CD4-positive, alpha-beta memory T cell (primary cell): ENCODE measurements at regions not wholly inside any gene's neighbourhood (a gene's known extent, or its start where the extent isn't known, plus 50 kb on each side); places are given as distances from the start of the nearest gene placed in this dataset.
"Not testable (repeated sequence)": the region's sequence is repeated elsewhere in the genome, so short reads cannot be mapped to it uniquely, and the experiment has no call there.

ENCODE experiments used
- CTCF ChIA-PET: fragments of 350-600 bp; sonication (Branson Sonifier 250); formaldehyde crosslinking; loops from one replicate; lab custom pipeline; 2021; ENCODE audit warnings: inconsistent platforms; ENCODE audit not compliant: partially characterized antibody; lab: Charles Lee
- POLR2A ChIA-PET: fragments of 350-600 bp; sonication (Branson Sonifier 250); formaldehyde crosslinking; loops from one replicate; lab custom pipeline; 2021; ENCODE audit not compliant: partially characterized antibody; lab: Charles Lee
- DNase-seq, 5 donors: peaks; one replicate each; pipeline versions ENCODE4 v3.0.0 to v3.0.0-alpha.2; 2020 to 2022; ENCODE audit warnings: mixed read lengths in 1 of 5
- H3K27ac ChIP-seq: one replicate; pipeline ENCODE4 v1.7.0; 2013; ENCODE audit warnings: low read depth, low read length
- H3K27me3 ChIP-seq: 2 replicates; pipeline ENCODE4 v1.7.0; 2013; ENCODE audit warnings: mild to moderate bottlenecking, low read length, moderate library complexity; ENCODE audit not compliant: insufficient read depth
- H3K36me3 ChIP-seq: 2 replicates; pipeline ENCODE4 v1.7.0; 2013; ENCODE audit warnings: mild to moderate bottlenecking, low read length, moderate library complexity; ENCODE audit not compliant: insufficient read depth
- H3K4me1 ChIP-seq: 2 replicates; pipeline ENCODE4 v1.7.0; 2013; ENCODE audit warnings: mild to moderate bottlenecking, low read length, moderate library complexity; ENCODE audit not compliant: insufficient read depth
- H3K4me3 ChIP-seq, 2 donors: one replicate each; pipeline ENCODE4 v1.7.0; 2013; ENCODE audit warnings: low read length in 2 of 2, mild to moderate bottlenecking in 1 of 2
- H3K9me3 ChIP-seq, 2 donors: one replicate each; pipeline ENCODE4 v1.7.0; 2013; ENCODE audit warnings: low read length in 2 of 2, control low read depth in 1 of 2; ENCODE audit not compliant: control insufficient read depth in 1 of 2
- H3K27ac Mint-ChIP-seq, 7 donors: one replicate each; pipeline ENCODE4 v1.8.0; 2020 to 2021; ENCODE audit warnings: mixed read lengths in 7 of 7, mild to moderate bottlenecking in 6 of 7, inconsistent platforms in 3 of 7, moderate library complexity in 3 of 7
- H3K27me3 Mint-ChIP-seq, 2 donors: one replicate each; pipeline ENCODE4 v1.8.0; 2020 to 2021; ENCODE audit warnings: mixed read lengths in 2 of 2
- H3K36me3 Mint-ChIP-seq, 2 donors: one replicate each; pipeline ENCODE4 v1.8.0; 2020 to 2021; ENCODE audit warnings: mixed read lengths in 2 of 2, inconsistent platforms in 1 of 2, mild to moderate bottlenecking in 1 of 2
- H3K4me1 Mint-ChIP-seq, 4 donors: one replicate each; pipeline ENCODE4 v1.8.0; 2020 to 2021; ENCODE audit warnings: mixed read lengths in 4 of 4, mild to moderate bottlenecking in 1 of 4
- H3K4me3 Mint-ChIP-seq, 8 donors: one replicate each; pipeline ENCODE4 v1.8.0; 2020 to 2021; ENCODE audit warnings: mixed read lengths in 8 of 8, mild to moderate bottlenecking in 7 of 8, moderate library complexity in 6 of 8, inconsistent platforms in 3 of 8
- H3K9me3 Mint-ChIP-seq, 8 donors: one replicate each; pipeline ENCODE4 v1.8.0; 2020 to 2021; ENCODE audit warnings: mixed read lengths in 8 of 8, mild to moderate bottlenecking in 5 of 8, inconsistent platforms in 3 of 8, moderate library complexity in 1 of 8
- intact Hi-C: fragments of 100-400 bp; cut with micrococcal nuclease; formaldehyde crosslinking; loops from one replicate; pipeline ENCODE4 v1.15.1; 2023

DNA sequence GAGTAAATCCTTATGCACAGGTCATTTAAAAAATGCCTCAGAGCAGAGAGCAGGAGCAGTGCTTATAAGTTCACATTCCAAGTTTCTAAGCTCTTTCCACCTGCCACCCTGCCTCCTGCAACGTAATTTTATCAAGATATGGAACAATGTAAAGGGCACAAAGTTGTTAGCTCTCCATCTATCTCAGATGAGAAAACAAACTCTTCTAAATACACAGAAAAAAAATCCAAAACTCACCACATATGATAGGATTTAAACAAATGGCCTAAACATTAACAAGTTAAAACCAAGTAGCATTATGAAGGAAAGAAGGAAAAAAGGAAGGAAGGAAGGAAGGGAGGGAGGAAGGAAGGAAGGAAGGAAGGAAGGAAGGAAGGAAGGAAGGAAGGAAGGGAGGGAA is 1132.8 kb downstream of the GRM8 start:
- H3K27me3 ChIP-seq = no peaks in the 10 kb centered on the region
- H3K27me3 Mint-ChIP-seq = no peaks in the 10 kb centered on the region
- H3K4me3 ChIP-seq = no peak overlapping the region
- H3K9me3 Mint-ChIP-seq = peaks cover 0 to 20% (median 9%) of the 10 kb centered on the region in 8 donors
- intact Hi-C loops = no loop called here
- no peaks in the 10 kb centered on the region for H3K9me3 ChIP-seq
- no peaks in the 10 kb centered on the region for H3K36me3 ChIP-seq
- no peak overlapping the region for H3K4me3 Mint-ChIP-seq
- CTCF ChIA-PET = no interaction called here
- no peaks in the 10 kb centered on the region for H3K36me3 Mint-ChIP-seq
- no peak for DNase-seq
- H3K27ac ChIP-seq = no peak overlapping the region
- no peaks in the 10 kb centered on the region for H3K4me1 ChIP-seq
- no peak overlapping the region for H3K27ac Mint-ChIP-seq
- H3K4me1 Mint-ChIP-seq = no peaks in the 10 kb centered on the region
- POLR2A ChIA-PET = no interaction called here

DNA sequence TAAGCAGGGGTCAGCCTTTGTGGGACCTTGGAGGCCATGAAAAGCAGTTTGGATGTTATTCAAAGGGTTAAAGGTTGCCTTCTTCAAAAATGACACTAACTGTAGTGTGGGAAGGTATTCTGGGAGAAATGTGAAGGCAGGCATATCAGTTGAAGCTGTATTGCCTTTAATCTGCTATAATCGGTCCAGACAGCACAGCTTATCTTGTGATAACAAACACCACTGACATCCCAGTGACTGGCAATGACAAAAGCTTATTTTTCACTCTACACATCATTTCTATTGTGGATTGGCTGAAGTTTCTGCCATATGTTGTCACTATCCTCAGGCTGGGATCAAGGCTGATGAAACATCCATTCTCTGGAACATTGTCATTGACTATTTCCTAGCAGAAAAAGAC is 1149.2 kb downstream of the GRM8 start:
- no peaks in the 10 kb centered on the region for H3K27me3 ChIP-seq
- no peak overlapping the region for H3K27ac ChIP-seq
- H3K4me1 ChIP-seq = no peaks in the 10 kb centered on the region
- H3K36me3 Mint-ChIP-seq = no peaks in the 10 kb centered on the region
- H3K36me3 ChIP-seq = no peaks in the 10 kb centered on the region
- no peak overlapping the region for H3K4me3 ChIP-seq
- H3K9me3 Mint-ChIP-seq = peaks cover 4 to 20% (median 9%) of the 10 kb centered on the region in 8 donors
- no peaks in the 10 kb centered on the region for H3K27me3 Mint-ChIP-seq
- ChIA-PET CTCF (no interaction called here), POLR2A (no interaction called here)
- H3K9me3 ChIP-seq = no peaks in the 10 kb centered on the region
- no peaks in the 10 kb centered on the region for H3K4me1 Mint-ChIP-seq
- no peak overlapping the region for H3K4me3 Mint-ChIP-seq
- intact Hi-C loops = no loop called here
- H3K27ac Mint-ChIP-seq = no peak overlapping the region
- DNase-seq = no peak

GRCh38 chr7:126083014-126083413 is 1153.4 kb upstream of the POT1 start:
- H3K9me3 Mint-ChIP-seq = peaks cover 0 to 18% (median 10%) of the 10 kb centered on the region in 8 donors
- H3K27ac Mint-ChIP-seq = no peak overlapping the region
- DNase-seq = no peak
- no peak overlapping the region for H3K4me3 ChIP-seq
- no peaks in the 10 kb centered on the region for H3K36me3 ChIP-seq
- no peaks in the 10 kb centered on the region for H3K27me3 ChIP-seq
- no peak overlapping the region for H3K27ac ChIP-seq
- no peak overlapping the region for H3K4me3 Mint-ChIP-seq
- H3K4me1 ChIP-seq = no peaks in the 10 kb centered on the region
- no peaks in the 10 kb centered on the region for H3K9me3 ChIP-seq
- POLR2A ChIA-PET = no interaction called here
- intact Hi-C loops = no loop called here
- H3K4me1 Mint-ChIP-seq = no peaks in the 10 kb centered on the region
- H3K36me3 Mint-ChIP-seq = no peaks in the 10 kb centered on the region
- CTCF ChIA-PET = no interaction called here
- no peaks in the 10 kb centered on the region for H3K27me3 Mint-ChIP-seq

- Histone ChIP-seq H3K4me1 (no peaks in the 10 kb centered on the region), H3K36me3 (no peaks in the 10 kb centered on the region), H3K27ac (no peak overlapping the region), H3K27me3 (no peaks in the 10 kb centered on the region), H3K4me3 (no peak overlapping the region), H3K9me3 (no peaks in the 10 kb centered on the region)
- Mint-ChIP-seq H3K9me3 (peaks cover 0 to 11% (median 5%) of the 10 kb centered on the region in 8 donors), H3K27ac (no peak overlapping the region), H3K4me3 (no peak overlapping the region), H3K36me3 (no peaks in the 10 kb centered on the region), H3K4me1 (no peaks in the 10 kb centered on the region), H3K27me3 (no peaks in the 10 kb centered on the region)
- intact Hi-C loops = no loop called here
- no peak for DNase-seq
- CTCF ChIA-PET = no interaction called here
- POLR2A ChIA-PET = no interaction called here
These were observed 1150.0 kb upstream of the POT1 start for GRCh38 chr7:126079581-126079980.

DNA sequence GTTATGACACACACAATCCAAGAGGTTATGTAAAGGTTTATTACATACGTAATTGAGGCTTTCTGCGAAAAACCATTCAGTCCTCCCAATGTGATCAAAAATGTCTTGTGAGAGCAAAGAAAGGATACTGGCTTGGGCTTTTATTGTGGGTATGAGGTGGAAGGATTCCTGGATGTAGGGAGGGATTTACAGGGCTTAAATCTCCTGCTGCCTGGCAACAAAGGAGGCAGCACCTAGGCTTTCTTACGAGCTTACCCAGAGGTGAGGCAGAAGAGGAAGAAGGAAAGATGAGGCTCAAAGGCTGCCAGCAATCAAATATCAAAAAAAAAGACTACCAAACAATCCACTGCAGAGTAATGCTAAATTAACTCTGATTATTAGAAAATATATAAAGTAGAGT is 1149.5 kb upstream of the POT1 start:
- H3K4me1 Mint-ChIP-seq = no peaks in the 10 kb centered on the region
- H3K27ac Mint-ChIP-seq = no peak overlapping the region
- Histone ChIP-seq H3K9me3 (no peaks in the 10 kb centered on the region), H3K4me3 (no peak overlapping the region), H3K27ac (no peak overlapping the region), H3K36me3 (no peaks in the 10 kb centered on the region), H3K4me1 (no peaks in the 10 kb centered on the region), H3K27me3 (no peaks in the 10 kb centered on the region)
- ChIA-PET POLR2A (no interaction called here), CTCF (no interaction called here)
- no peaks in the 10 kb centered on the region for H3K36me3 Mint-ChIP-seq
- H3K27me3 Mint-ChIP-seq = no peaks in the 10 kb centered on the region
- no peak overlapping the region for H3K4me3 Mint-ChIP-seq
- DNase-seq = no peak
- H3K9me3 Mint-ChIP-seq = peaks cover 0 to 10% (median 3%) of the 10 kb centered on the region in 8 donors
- intact Hi-C loops = no loop called here

DNA sequence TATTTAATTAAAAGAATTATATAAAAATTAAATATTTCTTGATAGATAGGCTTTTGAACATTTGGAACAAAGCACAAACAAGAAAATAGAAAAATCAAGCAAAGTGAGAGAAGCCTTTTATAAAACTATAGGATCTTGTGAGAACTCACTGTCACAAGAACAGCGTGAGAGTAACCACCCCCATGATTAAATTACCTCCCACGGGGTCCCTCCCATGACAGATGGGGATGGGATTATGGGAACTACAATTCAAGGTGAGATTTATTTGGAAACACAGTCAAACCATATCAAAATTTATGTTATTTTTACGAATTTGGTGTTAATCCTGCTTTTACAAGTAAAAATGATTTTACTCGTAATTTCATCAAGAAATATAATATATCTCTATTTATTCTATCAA is 1136.1 kb upstream of the POT1 start:
- peaks cover 1 to 25% (median 7%) of the 10 kb centered on the region in 8 donors for H3K9me3 Mint-ChIP-seq
- H3K4me3 Mint-ChIP-seq = no peak overlapping the region
- H3K27me3 Mint-ChIP-seq = no peaks in the 10 kb centered on the region
- Histone ChIP-seq H3K9me3 (peaks cover 0 to 4% of the 10 kb centered on the region in 2 donors), H3K27ac (no peak overlapping the region), H3K27me3 (no peaks in the 10 kb centered on the region), H3K36me3 (no peaks in the 10 kb centered on the region), H3K4me1 (no peaks in the 10 kb centered on the region), H3K4me3 (no peak overlapping the region)
- intact Hi-C loops = no loop called here
- no peaks in the 10 kb centered on the region for H3K4me1 Mint-ChIP-seq
- no peak for DNase-seq
- H3K36me3 Mint-ChIP-seq = no peaks in the 10 kb centered on the region
- no peak overlapping the region for H3K27ac Mint-ChIP-seq
- ChIA-PET CTCF (no interaction called here), POLR2A (no interaction called here)

- Mint-ChIP-seq H3K4me3 (no peak overlapping the region), H3K9me3 (peaks cover 3 to 15% (median 7%) of the 10 kb centered on the region in 8 donors), H3K27ac (no peak overlapping the region), H3K36me3 (no peaks in the 10 kb centered on the region), H3K4me1 (no peaks in the 10 kb centered on the region), H3K27me3 (no peaks in the 10 kb centered on the region)
- intact Hi-C loops = no loop called here
- ChIA-PET POLR2A (no interaction called here), CTCF (no interaction called here)
- no peaks in the 10 kb centered on the region for H3K9me3 ChIP-seq
- no peaks in the 10 kb centered on the region for H3K36me3 ChIP-seq
- no peak overlapping the region for H3K4me3 ChIP-seq
- DNase-seq = no peak
- no peaks in the 10 kb centered on the region for H3K4me1 ChIP-seq
- no peak overlapping the region for H3K27ac ChIP-seq
- H3K27me3 ChIP-seq = no peaks in the 10 kb centered on the region
These were observed 1128.4 kb upstream of the POT1 start for GRCh38 chr7:126057979-126058378.

GRCh38 chr7:126056613-126057012 is 1127.0 kb upstream of the POT1 start:
- H3K36me3 ChIP-seq, H3K27ac Mint-ChIP-seq, H3K27me3 ChIP-seq, H3K4me1 Mint-ChIP-seq, H3K4me1 ChIP-seq, DNase-seq, CTCF ChIA-PET, H3K27ac ChIP-seq, H3K36me3 Mint-ChIP-seq, intact Hi-C loops, POLR2A ChIA-PET, H3K4me3 ChIP-seq, H3K9me3 ChIP-seq, H3K4me3 Mint-ChIP-seq, H3K27me3 Mint-ChIP-seq: not testable (repeated sequence)
- H3K9me3 Mint-ChIP-seq = peaks cover 3 to 17% (median 6%) of the 10 kb centered on the region in 8 donors
